ENCODE measurements at regions not wholly inside any gene's neighbourhood (a gene's known extent, or its start where the extent isn't known, plus 50 kb on each side); places are given as distances from the start of the nearest gene placed in this dataset.
"Not testable (repeated sequence)": the region's sequence is repeated elsewhere in the genome, so short reads cannot be mapped to it uniquely, and the experiment has no call there.

- Histone ChIP-seq H3K27me3 (ENCODE audit: control insufficient read depth in 3 of 3, insufficient read depth in 3 of 3, low read length in 2 of 3) (no peaks in the 10 kb centered on the region), H3K27ac (ENCODE audit: low read depth in 1 of 2, low read length in 1 of 2) (no peak overlapping the region), H3K4me3 (no peak overlapping the region), H3K9ac (ENCODE audit: insufficient read depth in 1 of 2, low read length in 2 of 2) (no peak overlapping the region), H3K4me1 (ENCODE audit: control insufficient read depth in 5 of 5, insufficient read depth in 5 of 5, low read length in 5 of 5) (no peaks in the 10 kb centered on the region), H3K36me3 (ENCODE audit: control insufficient read depth in 4 of 4, insufficient read depth in 4 of 4, low read length in 4 of 4) (no peaks in the 10 kb centered on the region), H3K9me3 (ENCODE audit: control insufficient read depth in 4 of 4, insufficient read depth in 3 of 4, low read length in 3 of 4) (peaks cover 0 to 7% (median 0%) of the 10 kb centered on the region in 4 donors)
- DNase-seq = no peak
- TF ChIP-seq CTCF (IDR thresholded peaks at IDR 0.05; ENCODE audit: control extremely low read depth, extremely low read depth) = no peak
- WGBS, 2 donors = 88 to 89% methylated on average over 4 of the region's 4 CpGs
- no peak for ATAC-seq (ENCODE audit: insufficient read depth, low FRiP score)
These were observed 273.2 kb upstream of the TECRL start for GRCh38 chr4:64682481-64682880.

GRCh38 chr4:64673121-64673520, 263.9 kb upstream of the TECRL start:
- H3K27me3 ChIP-seq (ENCODE audit: control insufficient read depth in 3 of 3, insufficient read depth in 3 of 3, low read length in 2 of 3); H3K4me1 ChIP-seq (ENCODE audit: control insufficient read depth in 5 of 5, insufficient read depth in 5 of 5, low read length in 5 of 5); DNase-seq; H3K36me3 ChIP-seq (ENCODE audit: control insufficient read depth in 4 of 4, insufficient read depth in 4 of 4, low read length in 4 of 4); H3K4me3 ChIP-seq; ATAC-seq (ENCODE audit: insufficient read depth, low FRiP score); H3K9ac ChIP-seq (ENCODE audit: insufficient read depth in 1 of 2, low read length in 2 of 2); H3K27ac ChIP-seq (ENCODE audit: low read depth in 1 of 2, low read length in 1 of 2): not testable (repeated sequence)
- peaks cover 0 to 12% (median 3%) of the 10 kb centered on the region in 4 donors for H3K9me3 ChIP-seq (ENCODE audit: control insufficient read depth in 4 of 4, insufficient read depth in 3 of 4, low read length in 3 of 4)
- WGBS, 2 donors = 75 to 82% methylated on average over 2 of the region's 2 CpGs

GRCh38 chr4:64670647-64671046, 261.4 kb upstream of the TECRL start:
- Histone ChIP-seq H3K36me3 (ENCODE audit: control insufficient read depth in 4 of 4, insufficient read depth in 4 of 4, low read length in 4 of 4) (no peaks in the 10 kb centered on the region), H3K9me3 (ENCODE audit: control insufficient read depth in 4 of 4, insufficient read depth in 3 of 4, low read length in 3 of 4) (peaks cover 0 to 10% (median 3%) of the 10 kb centered on the region in 4 donors), H3K9ac (ENCODE audit: insufficient read depth in 1 of 2, low read length in 2 of 2) (no peak overlapping the region), H3K4me3 (no peak overlapping the region), H3K4me1 (ENCODE audit: control insufficient read depth in 5 of 5, insufficient read depth in 5 of 5, low read length in 5 of 5) (no peaks in the 10 kb centered on the region), H3K27ac (ENCODE audit: low read depth in 1 of 2, low read length in 1 of 2) (no peak overlapping the region), H3K27me3 (ENCODE audit: control insufficient read depth in 3 of 3, insufficient read depth in 3 of 3, low read length in 2 of 3) (no peaks in the 10 kb centered on the region)
- DNase-seq (no peak), ATAC-seq (ENCODE audit: insufficient read depth, low FRiP score) (no peak)
- 85 to 87% methylated on average over 6 of the region's 6 CpGs for WGBS, 2 donors
- TF ChIP-seq CTCF (IDR thresholded peaks at IDR 0.05; ENCODE audit: control extremely low read depth, extremely low read depth) = no peak

GRCh38 chr4:64643841-64644240, 234.6 kb upstream of the TECRL start:
- no peaks in the 10 kb centered on the region for H3K27me3 ChIP-seq (ENCODE audit: control insufficient read depth in 3 of 3, insufficient read depth in 3 of 3, low read length in 2 of 3)
- no peak overlapping the region for H3K27ac ChIP-seq (ENCODE audit: low read depth in 1 of 2, low read length in 1 of 2)
- 92 to 96% methylated on average over 3 of the region's 3 CpGs for WGBS, 2 donors
- H3K4me3 ChIP-seq = no peak overlapping the region
- DNase-seq = no peak
- no peak for ATAC-seq (ENCODE audit: insufficient read depth, low FRiP score)
- no peaks in the 10 kb centered on the region for H3K36me3 ChIP-seq (ENCODE audit: control insufficient read depth in 4 of 4, insufficient read depth in 4 of 4, low read length in 4 of 4)
- H3K9me3 ChIP-seq (ENCODE audit: control insufficient read depth in 4 of 4, insufficient read depth in 3 of 4, low read length in 3 of 4) = no peaks in the 10 kb centered on the region
- no peaks in the 10 kb centered on the region for H3K4me1 ChIP-seq (ENCODE audit: control insufficient read depth in 5 of 5, insufficient read depth in 5 of 5, low read length in 5 of 5)
- no peak for TF ChIP-seq CTCF (IDR thresholded peaks at IDR 0.05; ENCODE audit: control extremely low read depth, extremely low read depth)
- no peak overlapping the region for H3K9ac ChIP-seq (ENCODE audit: insufficient read depth in 1 of 2, low read length in 2 of 2)
